Astrocyte of the cerebellum (primary cell): ENCODE measurements at regions not wholly inside any gene's neighbourhood (a gene's known extent, or its start where the extent isn't known, plus 50 kb on each side); places are given as distances from the start of the nearest gene placed in this dataset.

Source experiments
- DNase-seq: peaks from one replicate; pipeline ENCODE4 v3.0.0-alpha.2; 2011; ENCODE audit warnings: low read depth
- H3K4me3 ChIP-seq: 2 replicates; pipeline ENCODE4 v1.5.1; 2011; ENCODE audit warnings: mild to moderate bottlenecking, low read depth, low read length, moderate library complexity
- in situ Hi-C: cut with HindIII; loops from 2 replicates; pipeline ENCODE4 v1.10.0; 2017; ENCODE audit warnings: low sequenced_read_pairs
- TF ChIP-seq, protein P1 (sequence below): IDR thresholded peaks from 2 replicates; pipeline ENCODE4 v1.5.1; 2012; ENCODE audit warnings: low read length, low read depth, moderate library complexity, mild to moderate bottlenecking; ENCODE audit errors: missing control alignments

DNA sequence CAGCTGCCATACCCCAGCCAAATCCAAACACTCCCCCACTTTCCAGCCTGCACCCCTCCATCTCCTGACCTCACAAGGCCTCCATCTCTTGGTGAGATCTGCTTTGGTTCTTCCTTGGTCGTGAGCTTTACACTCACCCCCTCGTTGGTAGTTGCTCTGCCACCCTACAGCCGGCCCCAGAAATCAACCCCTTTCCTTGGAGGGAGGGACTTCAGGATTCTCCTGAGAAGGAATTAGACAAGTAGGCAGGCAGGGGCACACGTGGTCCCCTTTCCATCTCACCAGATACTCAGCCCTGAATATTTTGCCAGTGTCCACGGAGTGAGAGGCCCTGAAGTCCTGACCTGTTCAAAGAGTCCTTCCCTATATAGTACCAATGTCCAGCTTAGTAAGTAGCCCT, 120.0 kb upstream of the PWP1 start:
- no peak for DNase-seq
- in situ Hi-C loops: no loop called here
- no peak overlapping the region for H3K4me3 ChIP-seq
- TF ChIP-seq, protein P1, sequence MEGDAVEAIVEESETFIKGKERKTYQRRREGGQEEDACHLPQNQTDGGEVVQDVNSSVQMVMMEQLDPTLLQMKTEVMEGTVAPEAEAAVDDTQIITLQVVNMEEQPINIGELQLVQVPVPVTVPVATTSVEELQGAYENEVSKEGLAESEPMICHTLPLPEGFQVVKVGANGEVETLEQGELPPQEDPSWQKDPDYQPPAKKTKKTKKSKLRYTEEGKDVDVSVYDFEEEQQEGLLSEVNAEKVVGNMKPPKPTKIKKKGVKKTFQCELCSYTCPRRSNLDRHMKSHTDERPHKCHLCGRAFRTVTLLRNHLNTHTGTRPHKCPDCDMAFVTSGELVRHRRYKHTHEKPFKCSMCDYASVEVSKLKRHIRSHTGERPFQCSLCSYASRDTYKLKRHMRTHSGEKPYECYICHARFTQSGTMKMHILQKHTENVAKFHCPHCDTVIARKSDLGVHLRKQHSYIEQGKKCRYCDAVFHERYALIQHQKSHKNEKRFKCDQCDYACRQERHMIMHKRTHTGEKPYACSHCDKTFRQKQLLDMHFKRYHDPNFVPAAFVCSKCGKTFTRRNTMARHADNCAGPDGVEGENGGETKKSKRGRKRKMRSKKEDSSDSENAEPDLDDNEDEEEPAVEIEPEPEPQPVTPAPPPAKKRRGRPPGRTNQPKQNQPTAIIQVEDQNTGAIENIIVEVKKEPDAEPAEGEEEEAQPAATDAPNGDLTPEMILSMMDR: no peak

DNA sequence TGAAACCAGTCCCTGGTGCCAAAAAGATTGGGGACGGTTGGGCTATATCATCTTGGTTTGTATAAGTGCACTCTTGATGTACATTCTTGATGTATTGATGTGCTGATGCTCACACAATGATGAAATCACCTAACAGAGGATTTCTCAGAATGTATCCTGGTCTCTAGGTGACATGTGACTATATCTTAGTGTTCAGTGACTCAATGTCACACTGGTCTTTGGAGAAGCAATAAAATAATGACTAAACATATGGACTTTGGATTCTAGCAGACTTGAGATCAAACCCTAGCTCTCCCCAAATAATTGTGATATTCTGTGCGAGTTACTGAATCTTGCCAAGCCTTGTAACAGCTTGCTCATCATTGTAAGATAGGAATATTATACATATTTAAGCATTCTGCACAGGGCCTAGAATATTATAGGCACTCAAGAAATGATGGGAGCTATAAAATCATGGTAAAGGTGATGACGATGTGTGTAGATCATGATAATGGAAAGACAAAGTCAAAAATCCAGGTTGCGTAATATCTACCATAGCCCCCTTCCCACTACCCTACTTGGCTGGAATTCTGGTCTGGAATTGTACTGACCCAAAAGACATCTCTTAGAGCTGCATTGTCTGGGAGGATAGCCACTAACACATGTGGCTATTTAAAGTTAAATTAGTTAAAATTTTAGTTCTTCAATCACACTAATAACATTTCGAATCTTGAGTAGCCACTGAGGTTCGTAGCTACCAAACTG, 117.6 kb upstream of the PWP1 start:
- in situ Hi-C loops: no loop called here
- H3K4me3 ChIP-seq: no peak overlapping the region
- TF ChIP-seq, protein P1: no peak
- no peak for DNase-seq

DNA sequence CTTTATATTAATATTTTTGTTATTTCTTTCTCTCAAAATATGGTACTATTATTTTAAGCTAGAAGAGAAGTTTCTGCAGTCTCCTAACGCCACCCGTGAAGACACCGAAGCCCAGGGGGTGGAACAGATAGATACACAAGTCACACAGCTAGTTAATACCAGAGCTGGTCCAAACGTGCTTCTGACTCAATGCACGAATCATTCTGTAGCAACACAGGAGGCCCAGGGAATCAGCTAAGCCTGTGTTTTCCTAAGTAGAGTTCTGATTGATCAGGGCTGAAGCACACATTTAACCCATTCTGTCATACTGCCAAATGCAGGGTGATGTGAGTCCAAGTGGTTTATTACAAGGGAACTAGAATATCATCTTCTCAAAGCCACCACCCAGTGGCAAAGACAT, 116.9 kb upstream of the PWP1 start:
- in situ Hi-C loops: no loop called here
- no peak overlapping the region for H3K4me3 ChIP-seq
- no peak for DNase-seq
- TF ChIP-seq, protein P1: no peak

DNA sequence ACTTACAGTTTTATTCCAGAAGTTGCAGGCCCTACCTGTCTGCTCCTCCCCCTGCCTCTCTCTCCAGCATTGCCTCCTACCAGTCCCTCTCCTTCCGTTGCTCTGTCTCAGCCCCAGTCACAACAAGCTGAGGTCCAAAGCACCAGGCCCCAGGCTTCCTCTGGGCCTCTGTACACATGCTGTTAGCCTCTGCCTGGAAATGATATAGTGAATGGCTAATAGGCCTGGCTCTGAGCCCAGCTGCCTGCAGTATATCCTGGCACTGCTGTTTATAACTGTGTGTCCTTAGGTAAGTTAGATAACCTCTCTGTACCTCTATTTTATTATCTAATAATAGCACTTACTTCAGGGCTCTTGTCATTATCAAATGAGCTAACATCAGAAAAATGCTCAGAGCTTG, 114.9 kb upstream of the PWP1 start:
- in situ Hi-C loops: no loop called here
- TF ChIP-seq, protein P1: no peak
- peak; percentile 18 for DNase-seq
- no peak overlapping the region for H3K4me3 ChIP-seq

DNA sequence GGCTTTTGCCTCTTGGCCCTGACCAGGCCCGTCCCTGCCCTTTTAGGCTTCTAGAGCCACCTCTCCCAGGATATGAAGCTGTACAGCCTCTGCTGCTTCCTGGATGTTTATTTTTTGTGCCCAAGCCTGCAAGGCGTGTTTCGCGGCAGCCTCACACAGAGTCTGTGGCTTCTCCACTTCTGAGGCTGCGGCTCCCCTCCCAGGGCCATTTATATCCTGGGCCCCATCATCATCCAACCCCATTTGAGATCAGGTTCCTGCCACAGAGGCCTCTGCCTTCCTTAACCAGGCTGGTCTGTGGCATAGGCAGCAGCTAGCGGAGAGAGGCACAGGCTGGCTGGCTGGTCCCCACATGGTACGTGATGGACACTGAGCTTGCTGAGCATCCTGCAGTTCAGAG, 114.1 kb upstream of the PWP1 start:
- no peak overlapping the region for H3K4me3 ChIP-seq
- in situ Hi-C loops: no loop called here
- DNase-seq: no peak
- TF ChIP-seq, protein P1: no peak

DNA sequence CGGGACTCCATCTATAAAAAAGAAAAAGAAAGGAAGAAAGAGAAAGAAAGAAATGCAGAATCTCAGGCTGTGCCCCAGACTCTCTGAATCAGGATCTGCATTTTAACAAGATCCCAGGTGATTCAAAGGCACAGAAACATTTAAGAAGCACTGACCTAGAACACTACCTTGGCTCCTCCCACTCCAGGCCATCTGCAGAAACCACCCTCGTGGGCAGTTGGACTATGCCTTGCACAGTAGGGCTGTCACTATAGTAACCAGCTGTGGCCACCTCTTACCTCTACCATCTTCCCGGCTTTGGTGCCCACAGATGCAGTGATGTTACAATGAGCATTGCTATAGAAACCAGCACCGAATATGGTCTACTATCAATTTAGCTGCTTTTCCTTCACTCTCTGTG, 110.9 kb upstream of the PWP1 start:
- TF ChIP-seq, protein P1: no peak
- in situ Hi-C loops: no loop called here
- no peak for DNase-seq
- no peak overlapping the region for H3K4me3 ChIP-seq
